ENCODE measurements at regions not wholly inside any gene's neighbourhood (a gene's known extent, or its start where the extent isn't known, plus 50 kb on each side); places are given as distances from the start of the nearest gene placed in this dataset.

DNA sequence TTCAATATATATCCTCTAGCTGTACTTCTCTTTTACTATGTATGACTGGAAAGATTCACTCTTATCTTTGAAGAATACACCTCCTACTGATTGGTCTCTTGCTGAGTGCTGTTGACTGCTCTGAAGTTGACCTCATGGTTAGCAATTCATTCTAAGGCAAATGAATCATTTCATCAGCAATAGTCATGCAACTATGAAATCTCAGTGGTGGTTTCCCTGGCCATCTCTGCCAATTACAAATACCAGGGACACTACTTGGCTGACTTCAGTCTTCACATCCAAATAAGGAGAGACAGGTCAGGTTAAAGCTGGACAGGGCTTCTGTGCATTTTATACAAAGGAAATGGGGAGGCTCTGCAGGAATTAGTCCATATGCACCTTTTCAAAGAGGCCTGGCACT lies 333.5 kb upstream of the ACTBL2 start:
- Histone ChIP-seq H3K27ac (ENCODE audit: low read depth in 1 of 2, low read length in 2 of 2) (no peak overlapping the region), H3K4me3 (ENCODE audit: low read depth in 1 of 3, low read length in 3 of 3) (no peak overlapping the region), H3K4me1 (ENCODE audit: control insufficient read depth in 4 of 4, insufficient read depth in 4 of 4, low read length in 3 of 4) (no peaks in the 10 kb centered on the region), H3K27me3 (ENCODE audit: control insufficient read depth in 4 of 4, insufficient read depth in 4 of 4, low read length in 3 of 4) (no peaks in the 10 kb centered on the region), H3K9ac (ENCODE audit: low read depth in 1 of 2, low read length in 2 of 2) (no peak overlapping the region), H3K36me3 (ENCODE audit: control insufficient read depth in 4 of 4, insufficient read depth in 3 of 4, low read depth in 1 of 4, low read length in 3 of 4) (no peaks in the 10 kb centered on the region), H3K9me3 (ENCODE audit: control insufficient read depth in 4 of 4, low read length in 3 of 4) (no peaks in the 10 kb centered on the region)
- DNase-seq (ENCODE audit: low spot score), result no peak
- TF ChIP-seq HNF4A (conservative IDR thresholded peaks at IDR 0.05), result no peak
- no peak for TF ChIP-seq RAD21 (IDR thresholded peaks at IDR 0.05)
- TF ChIP-seq, protein P1, sequence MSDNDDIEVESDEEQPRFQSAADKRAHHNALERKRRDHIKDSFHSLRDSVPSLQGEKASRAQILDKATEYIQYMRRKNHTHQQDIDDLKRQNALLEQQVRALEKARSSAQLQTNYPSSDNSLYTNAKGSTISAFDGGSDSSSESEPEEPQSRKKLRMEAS (IDR thresholded peaks at IDR 0.05), result no peak
- TF ChIP-seq EGR1 (IDR thresholded peaks at IDR 0.05; ENCODE audit: low read depth in 2 of 2), result no peak
- no peak for TF ChIP-seq RXRA (IDR thresholded peaks at IDR 0.05)
- TF ChIP-seq, protein P2, sequence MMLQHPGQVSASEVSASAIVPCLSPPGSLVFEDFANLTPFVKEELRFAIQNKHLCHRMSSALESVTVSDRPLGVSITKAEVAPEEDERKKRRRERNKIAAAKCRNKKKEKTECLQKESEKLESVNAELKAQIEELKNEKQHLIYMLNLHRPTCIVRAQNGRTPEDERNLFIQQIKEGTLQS (IDR thresholded peaks at IDR 0.05), result no peak
- TF ChIP-seq SP1 (IDR thresholded peaks at IDR 0.05), result no peak
- no peak for TF ChIP-seq YY1 (IDR thresholded peaks at IDR 0.05)
- TF ChIP-seq GABPA (IDR thresholded peaks at IDR 0.05 in 1 of 2, conservative IDR thresholded peaks at IDR 0.05 in 1 of 2), result no peak
- TF ChIP-seq, protein P3, sequence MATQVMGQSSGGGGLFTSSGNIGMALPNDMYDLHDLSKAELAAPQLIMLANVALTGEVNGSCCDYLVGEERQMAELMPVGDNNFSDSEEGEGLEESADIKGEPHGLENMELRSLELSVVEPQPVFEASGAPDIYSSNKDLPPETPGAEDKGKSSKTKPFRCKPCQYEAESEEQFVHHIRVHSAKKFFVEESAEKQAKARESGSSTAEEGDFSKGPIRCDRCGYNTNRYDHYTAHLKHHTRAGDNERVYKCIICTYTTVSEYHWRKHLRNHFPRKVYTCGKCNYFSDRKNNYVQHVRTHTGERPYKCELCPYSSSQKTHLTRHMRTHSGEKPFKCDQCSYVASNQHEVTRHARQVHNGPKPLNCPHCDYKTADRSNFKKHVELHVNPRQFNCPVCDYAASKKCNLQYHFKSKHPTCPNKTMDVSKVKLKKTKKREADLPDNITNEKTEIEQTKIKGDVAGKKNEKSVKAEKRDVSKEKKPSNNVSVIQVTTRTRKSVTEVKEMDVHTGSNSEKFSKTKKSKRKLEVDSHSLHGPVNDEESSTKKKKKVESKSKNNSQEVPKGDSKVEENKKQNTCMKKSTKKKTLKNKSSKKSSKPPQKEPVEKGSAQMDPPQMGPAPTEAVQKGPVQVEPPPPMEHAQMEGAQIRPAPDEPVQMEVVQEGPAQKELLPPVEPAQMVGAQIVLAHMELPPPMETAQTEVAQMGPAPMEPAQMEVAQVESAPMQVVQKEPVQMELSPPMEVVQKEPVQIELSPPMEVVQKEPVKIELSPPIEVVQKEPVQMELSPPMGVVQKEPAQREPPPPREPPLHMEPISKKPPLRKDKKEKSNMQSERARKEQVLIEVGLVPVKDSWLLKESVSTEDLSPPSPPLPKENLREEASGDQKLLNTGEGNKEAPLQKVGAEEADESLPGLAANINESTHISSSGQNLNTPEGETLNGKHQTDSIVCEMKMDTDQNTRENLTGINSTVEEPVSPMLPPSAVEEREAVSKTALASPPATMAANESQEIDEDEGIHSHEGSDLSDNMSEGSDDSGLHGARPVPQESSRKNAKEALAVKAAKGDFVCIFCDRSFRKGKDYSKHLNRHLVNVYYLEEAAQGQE (IDR thresholded peaks at IDR 0.05), result no peak
- no peak for TF ChIP-seq FOXA2 (IDR thresholded peaks at IDR 0.05)
- TF ChIP-seq, protein P4, sequence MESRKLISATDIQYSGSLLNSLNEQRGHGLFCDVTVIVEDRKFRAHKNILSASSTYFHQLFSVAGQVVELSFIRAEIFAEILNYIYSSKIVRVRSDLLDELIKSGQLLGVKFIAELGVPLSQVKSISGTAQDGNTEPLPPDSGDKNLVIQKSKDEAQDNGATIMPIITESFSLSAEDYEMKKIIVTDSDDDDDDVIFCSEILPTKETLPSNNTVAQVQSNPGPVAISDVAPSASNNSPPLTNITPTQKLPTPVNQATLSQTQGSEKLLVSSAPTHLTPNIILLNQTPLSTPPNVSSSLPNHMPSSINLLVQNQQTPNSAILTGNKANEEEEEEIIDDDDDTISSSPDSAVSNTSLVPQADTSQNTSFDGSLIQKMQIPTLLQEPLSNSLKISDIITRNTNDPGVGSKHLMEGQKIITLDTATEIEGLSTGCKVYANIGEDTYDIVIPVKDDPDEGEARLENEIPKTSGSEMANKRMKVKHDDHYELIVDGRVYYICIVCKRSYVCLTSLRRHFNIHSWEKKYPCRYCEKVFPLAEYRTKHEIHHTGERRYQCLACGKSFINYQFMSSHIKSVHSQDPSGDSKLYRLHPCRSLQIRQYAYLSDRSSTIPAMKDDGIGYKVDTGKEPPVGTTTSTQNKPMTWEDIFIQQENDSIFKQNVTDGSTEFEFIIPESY (IDR thresholded peaks at IDR 0.05), result no peak
- no peak for TF ChIP-seq FOXA1 (IDR thresholded peaks at IDR 0.05)
- TF ChIP-seq HNF4G (IDR thresholded peaks at IDR 0.05), result no peak
- TF ChIP-seq, protein P5, sequence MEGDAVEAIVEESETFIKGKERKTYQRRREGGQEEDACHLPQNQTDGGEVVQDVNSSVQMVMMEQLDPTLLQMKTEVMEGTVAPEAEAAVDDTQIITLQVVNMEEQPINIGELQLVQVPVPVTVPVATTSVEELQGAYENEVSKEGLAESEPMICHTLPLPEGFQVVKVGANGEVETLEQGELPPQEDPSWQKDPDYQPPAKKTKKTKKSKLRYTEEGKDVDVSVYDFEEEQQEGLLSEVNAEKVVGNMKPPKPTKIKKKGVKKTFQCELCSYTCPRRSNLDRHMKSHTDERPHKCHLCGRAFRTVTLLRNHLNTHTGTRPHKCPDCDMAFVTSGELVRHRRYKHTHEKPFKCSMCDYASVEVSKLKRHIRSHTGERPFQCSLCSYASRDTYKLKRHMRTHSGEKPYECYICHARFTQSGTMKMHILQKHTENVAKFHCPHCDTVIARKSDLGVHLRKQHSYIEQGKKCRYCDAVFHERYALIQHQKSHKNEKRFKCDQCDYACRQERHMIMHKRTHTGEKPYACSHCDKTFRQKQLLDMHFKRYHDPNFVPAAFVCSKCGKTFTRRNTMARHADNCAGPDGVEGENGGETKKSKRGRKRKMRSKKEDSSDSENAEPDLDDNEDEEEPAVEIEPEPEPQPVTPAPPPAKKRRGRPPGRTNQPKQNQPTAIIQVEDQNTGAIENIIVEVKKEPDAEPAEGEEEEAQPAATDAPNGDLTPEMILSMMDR (IDR thresholded peaks at IDR 0.05; ENCODE audit: low read depth, low read length, missing input control), result no peak
- TF ChIP-seq TAF1 (conservative IDR thresholded peaks at IDR 0.05), result no peak

DNA sequence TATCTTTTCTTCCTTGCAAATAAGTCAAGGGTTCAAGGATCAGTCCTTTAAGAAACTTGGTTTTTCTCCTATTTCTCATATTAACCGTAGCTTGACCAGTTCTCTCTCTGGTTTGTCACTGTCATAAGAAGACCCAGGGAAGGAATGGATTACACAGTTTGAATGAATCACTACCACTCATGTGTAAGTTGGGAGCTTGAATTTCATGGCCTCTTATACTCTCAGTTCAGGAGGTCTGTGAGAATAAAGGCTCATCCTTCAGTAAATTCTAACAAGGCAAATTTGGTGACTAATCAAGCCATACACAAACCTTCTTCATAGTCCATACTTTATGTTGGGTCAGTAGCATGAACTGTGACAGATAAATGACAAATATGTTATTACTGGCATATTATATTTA lies 323.1 kb upstream of the ACTBL2 start:
- no peak overlapping the region for H3K4me3 ChIP-seq (ENCODE audit: low read depth in 1 of 3, low read length in 3 of 3)
- no peaks in the 10 kb centered on the region for H3K9me3 ChIP-seq (ENCODE audit: control insufficient read depth in 4 of 4, low read length in 3 of 4)
- WGBS, result 96% methylated on average over 1 of the region's 1 CpG
- no peaks in the 10 kb centered on the region for H3K4me1 ChIP-seq (ENCODE audit: control insufficient read depth in 4 of 4, insufficient read depth in 4 of 4, low read length in 3 of 4)
- H3K36me3 ChIP-seq (ENCODE audit: control insufficient read depth in 4 of 4, insufficient read depth in 3 of 4, low read depth in 1 of 4, low read length in 3 of 4), result no peaks in the 10 kb centered on the region
- H3K9ac ChIP-seq (ENCODE audit: low read depth in 1 of 2, low read length in 2 of 2), result no peak overlapping the region
- H3K27me3 ChIP-seq (ENCODE audit: control insufficient read depth in 4 of 4, insufficient read depth in 4 of 4, low read length in 3 of 4), result no peaks in the 10 kb centered on the region
- H3K27ac ChIP-seq (ENCODE audit: low read depth in 1 of 2, low read length in 2 of 2), result no peak overlapping the region
- no peak for DNase-seq (ENCODE audit: low spot score)
- no peak for TF ChIP-seq NR2F2 (IDR thresholded peaks at IDR 0.05)
- TF ChIP-seq RXRA (IDR thresholded peaks at IDR 0.05), result no peak
- TF ChIP-seq EGR1 (IDR thresholded peaks at IDR 0.05; ENCODE audit: low read depth in 2 of 2), result no peak
- TF ChIP-seq, protein P2 (IDR thresholded peaks at IDR 0.05), result no peak
- no peak for TF ChIP-seq YY1 (IDR thresholded peaks at IDR 0.05)
- TF ChIP-seq TAF1 (conservative IDR thresholded peaks at IDR 0.05), result no peak
- no peak for TF ChIP-seq RAD21 (IDR thresholded peaks at IDR 0.05)
- TF ChIP-seq HNF4G (IDR thresholded peaks at IDR 0.05), result no peak
- no peak for TF ChIP-seq GABPA (IDR thresholded peaks at IDR 0.05 in 1 of 2, conservative IDR thresholded peaks at IDR 0.05 in 1 of 2)
- TF ChIP-seq, protein P3 (IDR thresholded peaks at IDR 0.05), result no peak
- TF ChIP-seq JUND (IDR thresholded peaks at IDR 0.05), result no peak
- TF ChIP-seq, protein P5 (IDR thresholded peaks at IDR 0.05; ENCODE audit: low read depth, low read length, missing input control), result no peak
- no peak for TF ChIP-seq SP1 (IDR thresholded peaks at IDR 0.05)

All from liver (tissue), 8 donors.